ENCODE measurements at regions not wholly inside any gene's neighbourhood (a gene's known extent, or its start where the extent isn't known, plus 50 kb on each side); places are given as distances from the start of the nearest gene placed in this dataset.

- TF ChIP-seq, protein P1, sequence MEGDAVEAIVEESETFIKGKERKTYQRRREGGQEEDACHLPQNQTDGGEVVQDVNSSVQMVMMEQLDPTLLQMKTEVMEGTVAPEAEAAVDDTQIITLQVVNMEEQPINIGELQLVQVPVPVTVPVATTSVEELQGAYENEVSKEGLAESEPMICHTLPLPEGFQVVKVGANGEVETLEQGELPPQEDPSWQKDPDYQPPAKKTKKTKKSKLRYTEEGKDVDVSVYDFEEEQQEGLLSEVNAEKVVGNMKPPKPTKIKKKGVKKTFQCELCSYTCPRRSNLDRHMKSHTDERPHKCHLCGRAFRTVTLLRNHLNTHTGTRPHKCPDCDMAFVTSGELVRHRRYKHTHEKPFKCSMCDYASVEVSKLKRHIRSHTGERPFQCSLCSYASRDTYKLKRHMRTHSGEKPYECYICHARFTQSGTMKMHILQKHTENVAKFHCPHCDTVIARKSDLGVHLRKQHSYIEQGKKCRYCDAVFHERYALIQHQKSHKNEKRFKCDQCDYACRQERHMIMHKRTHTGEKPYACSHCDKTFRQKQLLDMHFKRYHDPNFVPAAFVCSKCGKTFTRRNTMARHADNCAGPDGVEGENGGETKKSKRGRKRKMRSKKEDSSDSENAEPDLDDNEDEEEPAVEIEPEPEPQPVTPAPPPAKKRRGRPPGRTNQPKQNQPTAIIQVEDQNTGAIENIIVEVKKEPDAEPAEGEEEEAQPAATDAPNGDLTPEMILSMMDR (IDR thresholded peaks at IDR 0.05): no peak
- TF ChIP-seq EZH2 (IDR thresholded peaks at IDR 0.05) (no peak), EZH2phosphoT487 (IDR thresholded peaks at IDR 0.05) (no peak)
These were observed 286.2 kb upstream of the FOXF1 start for GRCh38 chr16:86224126-86224525.

All from neural progenitor cell (in vitro differentiated cells).